GM12878 (cell line): ENCODE measurements at regions not wholly inside any gene's neighbourhood (a gene's known extent, or its start where the extent isn't known, plus 50 kb on each side); places are given as distances from the start of the nearest gene placed in this dataset.
"Not testable (repeated sequence)": the region's sequence is repeated elsewhere in the genome, so short reads cannot be mapped to it uniquely, and the experiment has no call there.

ENCODE experiments used
- ATAC-seq: fragments of 200-7000 bp; cut with Tn5 transposase; 3 replicates; pipeline ENCODE4 v1.9.1; 2020; ENCODE audit warnings: mild to moderate bottlenecking, moderate library complexity
- BruUV-seq: library from RNA; stranded (reverse); fragments of 400-500 nt; replicated peaks from 2 replicates; lab custom pipeline; 2021; lab: Mats Ljungman, UMichigan
- CTCF ChIA-PET: fragments of 300-600 bp; sonication (Branson Sonifier 250); formaldehyde crosslinking; extraction: SDS; loops from one replicate; lab custom pipeline; 2021; ENCODE audit warnings: inconsistent platforms; lab: Yijun Ruan, JAX
- POLR2A ChIA-PET: fragments of 350-600 bp; formaldehyde crosslinking; extraction: SDS; loops from one replicate; lab custom pipeline; 2021; ENCODE audit warnings: inconsistent platforms; lab: Charles Lee
- RAD21 ChIA-PET: fragments of 300-600 bp; sonication (Branson Sonifier 250); formaldehyde crosslinking; loops from one replicate; lab custom pipeline; 2023; ENCODE audit warnings: antibody characterized with exemption; ENCODE audit not compliant: unreplicated experiment; lab: Charles Lee
- SMC1A ChIA-PET: fragments of 300-600 bp; sonication (Branson Sonifier 250); formaldehyde crosslinking; loops from one replicate; lab custom pipeline; 2023; ENCODE audit not compliant: unreplicated experiment, uncharacterized antibody; lab: Charles Lee
- DNase-seq: peaks from one replicate; pipeline ENCODE4 v3.0.0-alpha.2; 2011; ENCODE audit warnings: low read depth, low spot score
- FAIRE-seq: peaks from 3 replicates; lab custom pipeline; 2011; peaks lifted over from hg19 to GRCh38; lab: Jason Lieb, UNC
- H2AFZ ChIP-seq: 2 replicates; pipeline ENCODE4 v1.6.0; 2011; ENCODE audit warnings: low read depth, low read length, control low read depth; ENCODE audit not compliant: control insufficient read depth
- H3K27ac ChIP-seq: 2 replicates; pipeline ENCODE4 v1.5.1; 2011; ENCODE audit warnings: control low read depth; ENCODE audit not compliant: control insufficient read depth, insufficient read depth
- H3K27me3 ChIP-seq, 2 experiments: replicated peaks in 1 of 2; 2 replicates each; pipeline versions ENCODE4 v1.6.0 to v1.6.1; 2011; ENCODE audit warnings: low read length in 1 of 2; ENCODE audit not compliant: control insufficient read depth in 2 of 2, insufficient read depth in 2 of 2
- H3K36me3 ChIP-seq, 2 experiments: 2 replicates each; pipeline ENCODE4 v1.5.1; 2011; ENCODE audit warnings: low read length in 1 of 2; ENCODE audit not compliant: control insufficient read depth in 2 of 2, insufficient read depth in 2 of 2
- H3K4me1 ChIP-seq: 2 replicates; pipeline ENCODE4 v1.6.1; 2011; ENCODE audit warnings: mild to moderate bottlenecking, low read length, moderate library complexity, mixed read lengths; ENCODE audit not compliant: control insufficient read depth, insufficient read depth
- H3K4me2 ChIP-seq: 2 replicates; pipeline ENCODE4 v1.6.0; 2011; ENCODE audit warnings: control low read depth; ENCODE audit not compliant: control insufficient read depth, insufficient read depth
- H3K4me3 ChIP-seq: fragments of 200-600 bp; sonication (generic); 2 replicates; pipeline ENCODE4 v1.5.1; 2016
- H3K79me2 ChIP-seq: 2 replicates; pipeline ENCODE4 v1.6.0; 2011; ENCODE audit warnings: low read length; ENCODE audit not compliant: control insufficient read depth, insufficient read depth
- H3K9ac ChIP-seq: 2 replicates; pipeline ENCODE4 v1.8.0; 2011; ENCODE audit warnings: low read length, control low read depth, mixed read lengths; ENCODE audit not compliant: control insufficient read depth, insufficient read depth
- H3K9me3 ChIP-seq: replicated peaks from 3 replicates; pipeline ENCODE4 v1.5.1; 2011; ENCODE audit warnings: mild to moderate bottlenecking, low read length; ENCODE audit not compliant: control insufficient read depth, insufficient read depth
- H4K20me1 ChIP-seq: 2 replicates; pipeline ENCODE4 v1.6.0; 2011; ENCODE audit not compliant: control insufficient read depth, insufficient read depth
- CBFB ChIP-seq: IDR thresholded peaks from 2 replicates; pipeline ENCODE4 v1.6.1; 2016; ENCODE audit warnings: antibody characterized with exemption, low read depth
- WGBS: methylation state at CpG from one replicate; pipeline ENCODE4 v1.1.6; 2016; ENCODE audit warnings: low lambda C conversion rate; ENCODE audit not compliant: insufficient replicate concordance, insufficient coverage; ENCODE audit errors: missing lambda C conversion rate; 5-methylcytosine and 5-hydroxymethylcytosine counted together
- in situ Hi-C: fragments of 300-500 bp; cut with MboI; formaldehyde crosslinking; loops from 9 replicates; pipeline ENCODE4 v1.14.3; 2018; ENCODE audit warnings: mixed read lengths
- intact Hi-C: fragments of 100-400 bp; cut with micrococcal nuclease; formaldehyde crosslinking; loops from one replicate; pipeline ENCODE4 v1.14.2; 2022; ENCODE audit not compliant: unreplicated experiment
- TF ChIP-seq, protein P1 (sequence below): fragments of 450-650 bp; IDR thresholded peaks from 2 replicates; pipeline ENCODE4 v1.6.1; 2018; ENCODE audit warnings: borderline replicate concordance, mild to moderate bottlenecking; ENCODE audit not compliant: partially characterized antibody
- TF ChIP-seq, protein P2 (sequence below): IDR thresholded peaks from 2 replicates; pipeline ENCODE4 v1.6.1; 2012; ENCODE audit warnings: low read depth, low read length, improper control_type of control experiment
- TF ChIP-seq, protein P3 (sequence below): fragments of 450-650 bp; IDR thresholded peaks from 2 replicates; pipeline ENCODE4 v1.6.1; 2017; ENCODE audit warnings: borderline replicate concordance
- TF ChIP-seq, protein P4 (sequence below): fragments of 450-650 bp; IDR thresholded peaks from 2 replicates; pipeline ENCODE4 v1.6.1; 2017; ENCODE audit warnings: mild to moderate bottlenecking, moderate library complexity

DNA sequence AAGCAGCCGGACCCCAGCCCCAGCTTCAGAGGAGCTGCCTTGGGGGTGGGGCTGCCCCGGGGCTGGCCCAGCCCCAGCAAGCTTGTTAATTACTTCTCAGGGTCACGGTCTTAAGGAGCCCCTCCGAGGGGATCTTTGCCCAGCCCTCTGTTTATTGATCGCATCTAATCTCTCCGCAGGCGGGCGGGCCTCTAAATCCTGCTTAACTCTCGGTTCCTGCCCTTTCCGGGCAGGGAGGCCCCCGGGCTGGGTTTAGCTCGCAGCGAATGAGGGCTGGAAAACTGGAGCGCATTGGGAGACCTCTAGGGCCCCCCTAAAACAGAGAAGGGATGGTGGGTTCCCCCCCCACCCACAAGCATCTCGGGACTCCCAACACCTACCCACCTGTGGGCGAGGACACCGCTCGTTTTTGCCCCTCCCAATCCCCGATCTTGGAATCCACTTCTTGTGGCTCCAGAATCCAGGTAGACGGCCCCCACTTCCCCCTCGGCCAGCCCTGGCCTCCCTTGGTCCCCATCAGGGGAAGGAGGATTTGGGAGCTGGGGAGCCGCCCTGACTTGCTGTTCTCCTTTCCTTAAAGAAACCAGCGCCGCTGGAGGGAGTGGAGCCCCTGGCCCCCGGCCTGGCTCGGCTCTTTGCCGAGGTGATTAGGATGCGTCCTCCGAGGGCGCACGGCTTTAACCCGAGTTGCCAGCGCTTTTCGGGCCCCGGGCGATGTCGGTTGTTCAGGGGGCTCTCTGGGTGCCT lies 59.5 kb upstream of the ADGRL1 start (continued):
- TF ChIP-seq, protein P1, sequence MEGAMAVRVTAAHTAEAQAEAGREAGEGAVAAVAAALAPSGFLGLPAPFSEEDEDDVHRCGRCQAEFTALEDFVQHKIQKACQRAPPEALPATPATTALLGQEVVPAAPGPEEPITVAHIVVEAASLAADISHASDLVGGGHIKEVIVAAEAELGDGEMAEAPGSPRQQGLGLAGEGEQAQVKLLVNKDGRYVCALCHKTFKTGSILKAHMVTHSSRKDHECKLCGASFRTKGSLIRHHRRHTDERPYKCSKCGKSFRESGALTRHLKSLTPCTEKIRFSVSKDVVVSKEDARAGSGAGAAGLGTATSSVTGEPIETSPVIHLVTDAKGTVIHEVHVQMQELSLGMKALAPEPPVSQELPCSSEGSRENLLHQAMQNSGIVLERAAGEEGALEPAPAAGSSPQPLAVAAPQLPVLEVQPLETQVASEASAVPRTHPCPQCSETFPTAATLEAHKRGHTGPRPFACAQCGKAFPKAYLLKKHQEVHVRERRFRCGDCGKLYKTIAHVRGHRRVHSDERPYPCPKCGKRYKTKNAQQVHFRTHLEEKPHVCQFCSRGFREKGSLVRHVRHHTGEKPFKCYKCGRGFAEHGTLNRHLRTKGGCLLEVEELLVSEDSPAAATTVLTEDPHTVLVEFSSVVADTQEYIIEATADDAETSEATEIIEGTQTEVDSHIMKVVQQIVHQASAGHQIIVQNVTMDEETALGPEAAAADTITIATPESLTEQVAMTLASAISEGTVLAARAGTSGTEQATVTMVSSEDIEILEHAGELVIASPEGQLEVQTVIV, result no peak
- TF ChIP-seq, protein P2, sequence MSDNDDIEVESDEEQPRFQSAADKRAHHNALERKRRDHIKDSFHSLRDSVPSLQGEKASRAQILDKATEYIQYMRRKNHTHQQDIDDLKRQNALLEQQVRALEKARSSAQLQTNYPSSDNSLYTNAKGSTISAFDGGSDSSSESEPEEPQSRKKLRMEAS, result no peak
- TF ChIP-seq, protein P3, sequence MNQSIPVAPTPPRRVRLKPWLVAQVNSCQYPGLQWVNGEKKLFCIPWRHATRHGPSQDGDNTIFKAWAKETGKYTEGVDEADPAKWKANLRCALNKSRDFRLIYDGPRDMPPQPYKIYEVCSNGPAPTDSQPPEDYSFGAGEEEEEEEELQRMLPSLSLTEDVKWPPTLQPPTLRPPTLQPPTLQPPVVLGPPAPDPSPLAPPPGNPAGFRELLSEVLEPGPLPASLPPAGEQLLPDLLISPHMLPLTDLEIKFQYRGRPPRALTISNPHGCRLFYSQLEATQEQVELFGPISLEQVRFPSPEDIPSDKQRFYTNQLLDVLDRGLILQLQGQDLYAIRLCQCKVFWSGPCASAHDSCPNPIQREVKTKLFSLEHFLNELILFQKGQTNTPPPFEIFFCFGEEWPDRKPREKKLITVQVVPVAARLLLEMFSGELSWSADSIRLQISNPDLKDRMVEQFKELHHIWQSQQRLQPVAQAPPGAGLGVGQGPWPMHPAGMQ, result no peak
- TF ChIP-seq CBFB, result no peak
- TF ChIP-seq, protein P4, sequence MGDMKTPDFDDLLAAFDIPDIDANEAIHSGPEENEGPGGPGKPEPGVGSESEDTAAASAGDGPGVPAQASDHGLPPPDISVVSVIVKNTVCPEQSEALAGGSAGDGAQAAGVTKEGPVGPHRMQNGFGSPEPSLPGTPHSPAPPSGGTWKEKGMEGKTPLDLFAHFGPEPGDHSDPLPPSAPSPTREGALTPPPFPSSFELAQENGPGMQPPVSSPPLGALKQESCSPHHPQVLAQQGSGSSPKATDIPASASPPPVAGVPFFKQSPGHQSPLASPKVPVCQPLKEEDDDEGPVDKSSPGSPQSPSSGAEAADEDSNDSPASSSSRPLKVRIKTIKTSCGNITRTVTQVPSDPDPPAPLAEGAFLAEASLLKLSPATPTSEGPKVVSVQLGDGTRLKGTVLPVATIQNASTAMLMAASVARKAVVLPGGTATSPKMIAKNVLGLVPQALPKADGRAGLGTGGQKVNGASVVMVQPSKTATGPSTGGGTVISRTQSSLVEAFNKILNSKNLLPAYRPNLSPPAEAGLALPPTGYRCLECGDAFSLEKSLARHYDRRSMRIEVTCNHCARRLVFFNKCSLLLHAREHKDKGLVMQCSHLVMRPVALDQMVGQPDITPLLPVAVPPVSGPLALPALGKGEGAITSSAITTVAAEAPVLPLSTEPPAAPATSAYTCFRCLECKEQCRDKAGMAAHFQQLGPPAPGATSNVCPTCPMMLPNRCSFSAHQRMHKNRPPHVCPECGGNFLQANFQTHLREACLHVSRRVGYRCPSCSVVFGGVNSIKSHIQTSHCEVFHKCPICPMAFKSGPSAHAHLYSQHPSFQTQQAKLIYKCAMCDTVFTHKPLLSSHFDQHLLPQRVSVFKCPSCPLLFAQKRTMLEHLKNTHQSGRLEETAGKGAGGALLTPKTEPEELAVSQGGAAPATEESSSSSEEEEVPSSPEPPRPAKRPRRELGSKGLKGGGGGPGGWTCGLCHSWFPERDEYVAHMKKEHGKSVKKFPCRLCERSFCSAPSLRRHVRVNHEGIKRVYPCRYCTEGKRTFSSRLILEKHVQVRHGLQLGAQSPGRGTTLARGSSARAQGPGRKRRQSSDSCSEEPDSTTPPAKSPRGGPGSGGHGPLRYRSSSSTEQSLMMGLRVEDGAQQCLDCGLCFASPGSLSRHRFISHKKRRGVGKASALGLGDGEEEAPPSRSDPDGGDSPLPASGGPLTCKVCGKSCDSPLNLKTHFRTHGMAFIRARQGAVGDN, result no peak

DNA sequence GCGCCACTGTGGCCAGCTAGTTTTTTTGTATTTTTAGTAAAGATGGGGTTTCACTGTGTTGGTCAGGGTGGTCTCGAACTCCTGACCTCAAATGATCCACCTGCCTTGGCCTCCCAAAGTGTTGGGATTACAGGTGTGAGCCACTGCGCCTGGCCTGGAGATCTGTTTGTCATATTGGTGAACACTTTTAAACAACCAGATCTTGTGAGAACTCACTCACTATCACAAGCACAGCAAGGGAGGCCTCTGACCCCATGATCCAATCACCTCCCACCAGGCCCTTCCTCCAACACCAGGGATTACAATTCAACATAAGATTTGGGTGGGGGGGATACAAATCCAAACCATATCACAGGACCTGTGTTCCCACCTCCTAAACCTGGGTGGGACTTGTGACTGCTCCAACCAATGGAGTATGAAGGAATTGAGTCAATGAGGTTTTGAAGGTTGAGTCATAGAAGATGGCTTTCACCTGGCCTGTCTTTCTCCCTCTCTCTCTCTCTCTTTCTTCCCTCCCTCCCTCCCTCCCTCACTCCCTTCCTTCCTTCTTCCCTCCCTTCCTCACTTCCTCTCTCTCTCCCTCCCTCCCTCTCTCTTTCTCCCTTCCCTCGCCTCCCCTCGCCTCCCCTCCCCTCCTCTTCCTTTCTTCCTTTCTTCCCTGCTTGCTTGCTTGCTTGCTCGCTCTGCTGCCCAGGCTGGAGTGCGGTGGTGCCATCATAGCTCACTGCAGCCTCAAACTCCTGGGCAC lies 50.1 kb upstream of the ADGRL1 start:
- H3K9ac ChIP-seq, DNase-seq, H3K27me3 ChIP-seq, H3K4me2 ChIP-seq, H2AFZ ChIP-seq, in situ Hi-C loops, H3K79me2 ChIP-seq, intact Hi-C loops, H3K36me3 ChIP-seq, H3K4me1 ChIP-seq, ATAC-seq, H4K20me1 ChIP-seq, RAD21 ChIA-PET, BruUV-seq, H3K27ac ChIP-seq, H3K4me3 ChIP-seq, FAIRE-seq, H3K9me3 ChIP-seq: not testable (repeated sequence)
- WGBS, result 87% methylated on average over 4 of the region's 7 CpGs
- CTCF ChIA-PET, result interaction anchor here (0.6 kb wide), 1 partner anchor 17 kb away, joined by 3 read pairs; no protein-coding TSS in a partner anchor
- SMC1A ChIA-PET, result interaction anchor here (1.3 kb wide), 1 partner anchor 22 kb away, joined by 3 read pairs; no protein-coding TSS in a partner anchor
- POLR2A ChIA-PET, result interaction anchor here (0.6 kb wide), 1 partner anchor 28 kb away, joined by 4 read pairs; no protein-coding TSS in a partner anchor
